Caco-2 (cell line): ENCODE measurements at regions not wholly inside any gene's neighbourhood (a gene's known extent, or its start where the extent isn't known, plus 50 kb on each side); places are given as distances from the start of the nearest gene placed in this dataset.

Source experiments
- BruUV-seq: library from RNA; stranded (reverse); fragments of 400-500 nt; replicated peaks from 2 replicates; lab custom pipeline; 2021; lab: Mats Ljungman, UMichigan
- CTCF ChIA-PET: fragments of 300-600 bp; sonication (Branson Sonifier 250); formaldehyde crosslinking; loops from one replicate; lab custom pipeline; 2022; ENCODE audit warnings: antibody characterized with exemption; lab: Charles Lee
- POLR2A ChIA-PET: fragments of 300-600 bp; sonication (Branson Sonifier 250); formaldehyde crosslinking; loops from one replicate; lab custom pipeline; 2022; ENCODE audit warnings: antibody characterized with exemption; lab: Charles Lee
- DNase-seq, 2 experiments: peaks; one replicate each; pipeline versions ENCODE4 v3.0.0 to v3.0.0-alpha.2; 2020 to 2022
- H3K27me3 ChIP-seq: replicated peaks from 2 replicates; pipeline ENCODE4 v1.6.0; 2011; ENCODE audit warnings: low read length; ENCODE audit not compliant: control insufficient read depth, insufficient read depth
- H3K36me3 ChIP-seq: 2 replicates; pipeline ENCODE4 v1.5.1; 2011; ENCODE audit warnings: low read length; ENCODE audit not compliant: control insufficient read depth, insufficient read depth
- H3K4me1 ChIP-seq: fragments of 250-450 bp; sonication (Bioruptor Pico); 2 replicates; pipeline ENCODE4 v1.5.1; 2020; ENCODE audit warnings: mild to moderate bottlenecking
- H3K4me3 ChIP-seq: 2 replicates; pipeline ENCODE4 v1.5.1; 2011; ENCODE audit warnings: low read depth, mild to moderate bottlenecking, control low read depth, low read length
- H3K9me3 ChIP-seq: fragments of 250-450 bp; sonication (Bioruptor Pico); 2 replicates; pipeline ENCODE4 v1.5.1; 2020; ENCODE audit warnings: mild to moderate bottlenecking, moderate library complexity
- H3K27ac Mint-ChIP-seq: one replicate; pipeline ENCODE4 v1.8.0; 2022; ENCODE audit warnings: mixed read lengths; ENCODE audit not compliant: unreplicated experiment
- H3K27me3 Mint-ChIP-seq: one replicate; pipeline ENCODE4 v1.8.0; 2022; ENCODE audit warnings: mixed read lengths; ENCODE audit not compliant: insufficient read depth, unreplicated experiment
- H3K36me3 Mint-ChIP-seq: one replicate; pipeline ENCODE4 v1.8.0; 2022; ENCODE audit warnings: mild to moderate bottlenecking, mixed read lengths; ENCODE audit not compliant: insufficient read depth, unreplicated experiment
- H3K4me1 Mint-ChIP-seq: one replicate; pipeline ENCODE4 v1.8.0; 2022; ENCODE audit warnings: low read depth, mixed read lengths; ENCODE audit not compliant: unreplicated experiment
- H3K4me3 Mint-ChIP-seq: one replicate; pipeline ENCODE4 v1.8.0; 2022; ENCODE audit warnings: mild to moderate bottlenecking, moderate library complexity, mixed read lengths; ENCODE audit not compliant: unreplicated experiment
- H3K9me3 Mint-ChIP-seq: one replicate; pipeline ENCODE4 v1.8.0; 2022; ENCODE audit warnings: mixed read lengths; ENCODE audit not compliant: unreplicated experiment
- CTCF ChIP-seq, 2 experiments: fragments of 200-600 bp in 1 of 2; IDR thresholded peaks; 1 replicate in 1 of 2; 2 replicates in 1 of 2; pipeline versions ENCODE4 v1.5.1 to v1.8.0; 2011 to 2022; ENCODE audit warnings: antibody characterized with exemption in 1 of 2, control low read depth in 1 of 2, inconsistent platforms in 1 of 2, low read depth in 1 of 2, low read length in 1 of 2, mild to moderate bottlenecking in 1 of 2, moderate library complexity in 1 of 2; ENCODE audit not compliant: insufficient read depth in 1 of 2, severe bottlenecking in 1 of 2, unreplicated experiment in 1 of 2
- intact Hi-C: fragments of 100-400 bp; cut with micrococcal nuclease; formaldehyde crosslinking; loops from one replicate; pipeline ENCODE4 v1.10.0; 2022; ENCODE audit not compliant: unreplicated experiment

GRCh38 chr15:70519616-70520015, 243.7 kb downstream of the UACA start:
- Mint-ChIP-seq H3K4me1 (peaks cover 11% of the 10 kb centered on the region), H3K9me3 (peaks cover 8% of the 10 kb centered on the region), H3K36me3 (no peaks in the 10 kb centered on the region), H3K4me3 (no peak overlapping the region), H3K27ac (no peak overlapping the region), H3K27me3 (no peaks in the 10 kb centered on the region)
- H3K9me3 ChIP-seq = no peaks in the 10 kb centered on the region
- no peak overlapping the region for H3K4me3 ChIP-seq
- no peak for DNase-seq
- intact Hi-C loops = no loop called here
- peaks cover 11% of the 10 kb centered on the region; the same call in 1 of the 2 replicates for H3K4me1 ChIP-seq
- no TSS peak for BruUV-seq
- H3K36me3 ChIP-seq = no peaks in the 10 kb centered on the region
- ChIA-PET CTCF (no interaction called here), POLR2A (no interaction called here)
- TF ChIP-seq CTCF (IDR thresholded peaks at IDR 0.05; ENCODE audit: insufficient read depth in 1 of 2, low read depth in 1 of 2, low read length in 1 of 2, severe bottlenecking in 1 of 2, unreplicated experiment in 1 of 2) = no peak
- H3K27me3 ChIP-seq = no peaks in the 10 kb centered on the region

GRCh38 chr15:70519004-70519365, 244.4 kb downstream of the UACA start:
- H3K4me3 Mint-ChIP-seq = no peak overlapping the region

GRCh38 chr15:70518201-70519003, 245.0 kb downstream of the UACA start:
- Histone ChIP-seq H3K9me3 (no peaks in the 10 kb centered on the region), H3K36me3 (no peaks in the 10 kb centered on the region), H3K27me3 (no peaks in the 10 kb centered on the region), H3K4me3 (no peak overlapping the region), H3K4me1 (peaks cover 11% of the 10 kb centered on the region; the same call in 1 of the 2 replicates)
- ChIA-PET CTCF (no interaction called here), POLR2A (no interaction called here)
- H3K27ac Mint-ChIP-seq = no peak overlapping the region
- H3K4me3 Mint-ChIP-seq = no peak overlapping the region
- peaks cover 9% of the 10 kb centered on the region for H3K36me3 Mint-ChIP-seq
- H3K9me3 Mint-ChIP-seq = peaks cover 9% of the 10 kb centered on the region
- TF ChIP-seq CTCF (IDR thresholded peaks at IDR 0.05; ENCODE audit: insufficient read depth in 1 of 2, low read depth in 1 of 2, low read length in 1 of 2, severe bottlenecking in 1 of 2, unreplicated experiment in 1 of 2) = no peak
- DNase-seq = no peak
- BruUV-seq = no TSS peak
- intact Hi-C loops = no loop called here
- H3K27me3 Mint-ChIP-seq = no peaks in the 10 kb centered on the region
- H3K4me1 Mint-ChIP-seq = peaks cover 10% of the 10 kb centered on the region

More at GRCh38 chr15:70519004-70519365, 244.4 kb downstream of the UACA start:
- Histone ChIP-seq H3K4me1 (peaks cover 11% of the 10 kb centered on the region; the same call in 1 of the 2 replicates), H3K27me3 (no peaks in the 10 kb centered on the region), H3K36me3 (no peaks in the 10 kb centered on the region), H3K9me3 (no peaks in the 10 kb centered on the region), H3K4me3 (no peak overlapping the region)
- no peak for TF ChIP-seq CTCF (IDR thresholded peaks at IDR 0.05; ENCODE audit: insufficient read depth in 1 of 2, low read depth in 1 of 2, low read length in 1 of 2, severe bottlenecking in 1 of 2, unreplicated experiment in 1 of 2)
- H3K27ac Mint-ChIP-seq = no peak overlapping the region
- H3K36me3 Mint-ChIP-seq = peaks cover 4% of the 10 kb centered on the region
- H3K9me3 Mint-ChIP-seq = peaks cover 9% of the 10 kb centered on the region
- ChIA-PET CTCF (no interaction called here), POLR2A (no interaction called here)
- DNase-seq = no peak
- no peaks in the 10 kb centered on the region for H3K27me3 Mint-ChIP-seq
- intact Hi-C loops = no loop called here
- peaks cover 10% of the 10 kb centered on the region for H3K4me1 Mint-ChIP-seq
- no TSS peak for BruUV-seq
